H1 (cell line): ENCODE measurements at regions not wholly inside any gene's neighbourhood (a gene's known extent, or its start where the extent isn't known, plus 50 kb on each side); places are given as distances from the start of the nearest gene placed in this dataset.

ENCODE experiments used
- CTCF ChIA-PET: fragments of 300-600 bp; sonication (Branson Sonifier 250); formaldehyde crosslinking; loops from one replicate; lab custom pipeline; 2021; ENCODE audit not compliant: partially characterized antibody; lab: Charles Lee
- POLR2A ChIA-PET: fragments of 300-600 bp; sonication (Branson Sonifier 250); formaldehyde crosslinking; loops from one replicate; lab custom pipeline; 2021; ENCODE audit warnings: inconsistent platforms; ENCODE audit not compliant: partially characterized antibody; lab: Charles Lee
- DNase-seq, 2 experiments: peaks; one replicate each; pipeline versions ENCODE4 v3.0.0 to v3.0.0-alpha.2; 2010 to 2022; ENCODE audit warnings: low spot score in 2 of 2, low read depth in 1 of 2, mixed read lengths in 1 of 2
- FAIRE-seq: peaks from 2 replicates; lab custom pipeline; 2011; peaks lifted over from hg19 to GRCh38; lab: Jason Lieb, UNC
- H2AFZ ChIP-seq: 2 replicates; pipeline ENCODE4 v1.8.1; 2012; ENCODE audit warnings: low read length, inconsistent platforms
- H2AK5ac ChIP-seq: 2 replicates; pipeline ENCODE4 v1.6.1; 2013; ENCODE audit warnings: low read depth, low read length
- H2BK120ac ChIP-seq: replicated peaks from 2 replicates; pipeline ENCODE3; 2013; ENCODE audit warnings: low read depth, low read length, inconsistent platforms
- H2BK12ac ChIP-seq: 2 replicates; pipeline ENCODE4 v1.6.1; 2013; ENCODE audit warnings: low read depth, low read length
- H2BK15ac ChIP-seq: 2 replicates; pipeline ENCODE4 v1.6.1; 2013; ENCODE audit warnings: low read length
- H2BK20ac ChIP-seq: 2 replicates; pipeline ENCODE4 v1.6.1; 2013; ENCODE audit warnings: low read length
- H2BK5ac ChIP-seq: 2 replicates; pipeline ENCODE4 v1.6.1; 2013; ENCODE audit warnings: low read depth, low read length
- H3K14ac ChIP-seq: 2 replicates; pipeline ENCODE4 v1.6.1; 2013; ENCODE audit warnings: inconsistent platforms; ENCODE audit not compliant: insufficient read length
- H3K18ac ChIP-seq: 2 replicates; pipeline ENCODE4 v1.6.1; 2013; ENCODE audit warnings: low read length; ENCODE audit errors: extremely low read depth
- H3K23ac ChIP-seq: 2 replicates; pipeline ENCODE4 v1.6.1; 2013; ENCODE audit warnings: inconsistent platforms; ENCODE audit not compliant: insufficient read length
- H3K23me2 ChIP-seq: 2 replicates; pipeline ENCODE4 v1.6.1; 2013; ENCODE audit warnings: low read depth, low read length
- H3K27ac ChIP-seq: 2 replicates; pipeline ENCODE4 v1.6.1; 2011; ENCODE audit warnings: low read depth, low read length, inconsistent platforms
- H3K27me3 ChIP-seq, 4 experiments: replicated peaks in 1 of 4; 1 replicate in 1 of 4; 2 replicates in 3 of 4; pipeline versions ENCODE4 v1.6.1 to v1.8.1; 2011 to 2013; ENCODE audit warnings: low read length in 3 of 4, mild to moderate bottlenecking in 3 of 4, inconsistent platforms in 2 of 4, mixed read lengths in 2 of 4, moderate library complexity in 1 of 4; ENCODE audit not compliant: control insufficient read depth in 3 of 4, insufficient read depth in 3 of 4; ENCODE audit errors: extremely low read depth in 1 of 4
- H3K36me3 ChIP-seq, 4 experiments: 2 replicates each; pipeline versions ENCODE4 v1.6.1 to v1.8.1; 2011 to 2013; ENCODE audit warnings: mild to moderate bottlenecking in 4 of 4, low read length in 3 of 4, moderate library complexity in 2 of 4, control low read depth in 1 of 4, inconsistent platforms in 1 of 4; ENCODE audit not compliant: insufficient read depth in 4 of 4, control insufficient read depth in 2 of 4
- H3K4ac ChIP-seq: replicated peaks from 2 replicates; pipeline ENCODE3; 2013; ENCODE audit warnings: low read length, low read depth, mixed read lengths, inconsistent platforms; ENCODE audit not compliant: insufficient read length
- H3K4me1 ChIP-seq, 4 experiments: replicated peaks in 1 of 4; 1 replicate in 1 of 4; 2 replicates in 3 of 4; pipeline versions ENCODE4 v1.6.1 to v1.8.1; 2011 to 2013; ENCODE audit warnings: low read length in 3 of 4, inconsistent platforms in 2 of 4, mixed read lengths in 1 of 4; ENCODE audit not compliant: insufficient read depth in 4 of 4, control insufficient read depth in 3 of 4
- H3K4me2 ChIP-seq, 2 experiments: 2 replicates each; pipeline versions ENCODE4 v1.6.1 to v1.8.1; 2011 to 2013; ENCODE audit warnings: low read depth in 2 of 2, low read length in 2 of 2, control low read depth in 1 of 2, inconsistent platforms in 1 of 2, mild to moderate bottlenecking in 1 of 2; ENCODE audit not compliant: insufficient read depth in 1 of 2
- H3K4me3 ChIP-seq, 4 experiments: fragments of 200-600, 300-600 bp in 1 of 4; sonication (generic), shearing (Covaris generic), sonication (Bioruptor Twin) in 1 of 4; 2 replicates each; pipeline versions ENCODE4 v1.5.1 to v1.8.1; 2011 to 2016; ENCODE audit warnings: low read length in 4 of 4, low read depth in 3 of 4, control low read depth in 2 of 4, inconsistent platforms in 2 of 4, mild to moderate bottlenecking in 2 of 4, mixed read lengths in 1 of 4, moderate library complexity in 1 of 4; ENCODE audit not compliant: insufficient read depth in 2 of 4; ENCODE audit errors: extremely low read depth in 1 of 4
- H3K56ac ChIP-seq: replicated peaks from 2 replicates; pipeline ENCODE3; 2013; ENCODE audit warnings: low read depth, mild to moderate bottlenecking, mixed read lengths, low read length, inconsistent platforms; ENCODE audit not compliant: insufficient read length
- H3K79me1 ChIP-seq: 2 replicates; pipeline ENCODE4 v1.6.1; 2013; ENCODE audit warnings: low read depth, low read length, control low read depth
- H3K79me2 ChIP-seq, 2 experiments: 2 replicates each; pipeline versions ENCODE4 v1.6.1 to v1.8.1; 2012 to 2013; ENCODE audit warnings: low read length in 2 of 2, mild to moderate bottlenecking in 2 of 2, inconsistent platforms in 1 of 2; ENCODE audit not compliant: insufficient read depth in 2 of 2, control insufficient read depth in 1 of 2
- H3K9ac ChIP-seq, 4 experiments: replicated peaks in 1 of 4; 1 replicate in 1 of 4; 2 replicates in 3 of 4; pipeline versions ENCODE4 v1.6.1 to v1.8.1; 2011 to 2013; ENCODE audit warnings: low read depth in 3 of 4, low read length in 3 of 4, control low read depth in 2 of 4, mild to moderate bottlenecking in 2 of 4, moderate library complexity in 2 of 4, inconsistent platforms in 1 of 4; ENCODE audit errors: extremely low read depth in 1 of 4
- H3K9me3 ChIP-seq, 2 experiments: 2 replicates each; pipeline versions ENCODE4 v1.6.1 to v1.8.1; 2012 to 2013; ENCODE audit warnings: mild to moderate bottlenecking in 2 of 2, moderate library complexity in 2 of 2, control low read depth in 1 of 2, inconsistent platforms in 1 of 2, low read depth in 1 of 2, low read length in 1 of 2, mixed read lengths in 1 of 2; ENCODE audit not compliant: insufficient read depth in 2 of 2
- H4K20me1 ChIP-seq, 2 experiments: replicated peaks in 1 of 2; 2 replicates each; pipeline versions ENCODE3 to v1.8.1; 2011 to 2013; ENCODE audit warnings: inconsistent platforms in 2 of 2, low read length in 2 of 2, mild to moderate bottlenecking in 1 of 2; ENCODE audit not compliant: insufficient read depth in 2 of 2, control insufficient read depth in 1 of 2
- H4K5ac ChIP-seq: 2 replicates; pipeline ENCODE4 v1.6.1; 2013; ENCODE audit warnings: low read length, low read depth, mixed read lengths, inconsistent platforms; ENCODE audit not compliant: insufficient read length
- H4K8ac ChIP-seq: 2 replicates; pipeline ENCODE4 v1.8.0; 2013; ENCODE audit warnings: mild to moderate bottlenecking, moderate library complexity, low read length, inconsistent platforms; ENCODE audit not compliant: insufficient read depth; ENCODE audit errors: extremely low read depth
- H4K91ac ChIP-seq: replicated peaks from 2 replicates; pipeline ENCODE3; 2013; ENCODE audit warnings: low read length, mixed read lengths, inconsistent platforms; ENCODE audit not compliant: insufficient read length
- ATF3 ChIP-seq: IDR thresholded peaks from 2 replicates; pipeline ENCODE4 v1.6.1; 2011; ENCODE audit warnings: low read depth, mild to moderate bottlenecking, low read length; ENCODE audit not compliant: insufficient read depth
- BACH1 ChIP-seq: IDR thresholded peaks from 2 replicates; pipeline ENCODE4 v1.6.1; 2012; ENCODE audit warnings: low read length, improper control_type of control experiment
- CBX8 ChIP-seq: fragments of 300-800, 300-1000 bp; sonication (generic); IDR thresholded peaks from 2 replicates; pipeline ENCODE4 v1.7.1; 2016; ENCODE audit warnings: low read depth, low read length, borderline replicate concordance
- GABPA ChIP-seq: IDR thresholded peaks from 2 replicates; pipeline ENCODE4 v1.6.1; 2011; ENCODE audit warnings: mild to moderate bottlenecking, low read length, moderate library complexity, borderline replicate concordance; ENCODE audit not compliant: insufficient read depth
- JUN ChIP-seq: IDR thresholded peaks from 2 replicates; pipeline ENCODE4 v1.6.1; 2011; ENCODE audit warnings: low read depth, mild to moderate bottlenecking, improper control_type of control experiment, low read length
- JUND ChIP-seq: IDR thresholded peaks from 2 replicates; pipeline ENCODE4 v1.6.1; 2011; ENCODE audit warnings: mild to moderate bottlenecking, improper control_type of control experiment, low read length
- KDM4A ChIP-seq: IDR thresholded peaks from one replicate; pipeline ENCODE4 v1.7.1; 2012; ENCODE audit warnings: low read depth, mild to moderate bottlenecking, moderate library complexity, low read length, inconsistent platforms; ENCODE audit not compliant: severe bottlenecking
- POU5F1 ChIP-seq: IDR thresholded peaks from 2 replicates; pipeline ENCODE4 v1.6.1; 2011; ENCODE audit warnings: low read depth, mild to moderate bottlenecking, low read length, moderate library complexity
- SAP30 ChIP-seq: fragments of 300-600 bp; sonication (generic); IDR thresholded peaks from 2 replicates; pipeline ENCODE4 v1.7.1; 2012; ENCODE audit warnings: low read length, moderate library complexity, mild to moderate bottlenecking, inconsistent platforms; ENCODE audit not compliant: insufficient read depth, insufficient replicate concordance
- SP1 ChIP-seq: IDR thresholded peaks from 2 replicates; pipeline ENCODE4 v1.6.1; 2011; ENCODE audit warnings: low read depth, low read length
- SUZ12 ChIP-seq: fragments of 200-600 bp; sonication (generic); IDR thresholded peaks from 2 replicates; pipeline ENCODE4 v1.6.1; 2012; ENCODE audit warnings: mild to moderate bottlenecking, inconsistent platforms, low read length, moderate library complexity, mixed read lengths
- TAF7 ChIP-seq: optimal IDR thresholded peaks from 2 replicates; pipeline ENCODE3; 2011; ENCODE audit warnings: low read depth, mild to moderate bottlenecking, inconsistent platforms, low read length, moderate library complexity, borderline replicate concordance
- WGBS, 2 experiments: shearing (Covaris generic) in 1 of 2; methylation state at CpG; one replicate each; pipeline versions ENCODE4 v1.1.6 to v1.1.7; 2013 to 2015; ENCODE audit warnings: low lambda C conversion rate in 2 of 2, mixed read lengths in 2 of 2, inconsistent platforms in 1 of 2, low coverage in 1 of 2, missing lambda C conversion rate in 1 of 2; ENCODE audit not compliant: insufficient replicate concordance in 2 of 2, insufficient coverage in 1 of 2, insufficient read length in 1 of 2; ENCODE audit errors: extremely low coverage in 1 of 2, missing lambda C conversion rate in 1 of 2; 5-methylcytosine and 5-hydroxymethylcytosine counted together
- TF ChIP-seq, protein P1 (sequence below): IDR thresholded peaks from 2 replicates; pipeline ENCODE4 v1.6.1; 2012; ENCODE audit warnings: inconsistent platforms
- TF ChIP-seq, protein P2 (sequence below): IDR thresholded peaks from 2 replicates; pipeline ENCODE4 v1.6.1; 2012; ENCODE audit warnings: inconsistent platforms

DNA sequence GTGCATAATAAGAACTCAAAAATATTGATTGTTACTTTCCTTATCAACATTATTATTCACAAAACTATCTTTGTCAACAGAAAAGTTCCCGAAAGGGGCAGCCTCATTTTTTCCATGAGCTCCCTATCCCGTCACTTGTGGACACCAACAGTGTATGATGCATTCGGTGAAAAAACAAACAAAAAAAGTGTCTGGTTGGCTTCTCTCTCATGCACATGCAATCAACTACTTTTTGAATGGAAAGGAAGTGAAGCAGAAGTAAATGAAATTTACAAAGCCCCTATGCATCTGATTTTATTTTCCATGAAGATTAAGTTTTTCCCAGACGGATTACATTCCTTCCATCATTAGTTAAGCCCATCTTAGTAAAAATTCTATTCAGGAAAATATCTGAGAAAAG, 526.9 kb downstream of the RFC3 start:
- Histone ChIP-seq H4K91ac (no peak overlapping the region), H3K14ac (no peak overlapping the region), H3K23me2 (no peaks in the 10 kb centered on the region), H2BK15ac (no peak overlapping the region), H3K9me3 (no peaks in the 10 kb centered on the region), H4K8ac (no peak overlapping the region), H2AK5ac (no peak overlapping the region), H2AFZ (no peak overlapping the region), H3K27me3 (no peaks in the 10 kb centered on the region), H3K36me3 (no peaks in the 10 kb centered on the region), H3K4me3 (no peak overlapping the region), H3K4me1 (no peaks in the 10 kb centered on the region; a peak in 4 of 7 replicates), H2BK20ac (no peak overlapping the region), H3K18ac (no peak overlapping the region), H3K27ac (no peak overlapping the region), H2BK5ac (no peak overlapping the region), H3K79me1 (no peaks in the 10 kb centered on the region), H4K5ac (no peak overlapping the region), H3K79me2 (no peaks in the 10 kb centered on the region), H2BK12ac (no peak overlapping the region), H4K20me1 (no peaks in the 10 kb centered on the region), H3K9ac (no peak overlapping the region), H3K23ac (no peak overlapping the region), H3K4ac (no peak overlapping the region), H3K56ac (no peak overlapping the region), H3K4me2 (no peak overlapping the region), H2BK120ac (no peak overlapping the region)
- POLR2A ChIA-PET: no interaction called here
- no peak for DNase-seq
- CTCF ChIA-PET: interaction anchor here (0.6 to 1.2 kb wide), 2 partner anchors 235 to 254 kb away, joined by 3 read pairs; no protein-coding TSS in a partner anchor
- no peak for FAIRE-seq
- WGBS, 2 experiments: 95% methylated on average over 4 of the region's 4 CpGs; no CpG with 5 or more reads in 1 of the 2 experiments
- TF ChIP-seq TAF7 (no peak), SP1 (no peak), ATF3 (no peak), CBX8 (no peak), SUZ12 (no peak), KDM4A (no peak), POU5F1 (no peak), JUN (no peak), GABPA (no peak), JUND (no peak), BACH1 (no peak), SAP30 (no peak)
- TF ChIP-seq, protein P1, sequence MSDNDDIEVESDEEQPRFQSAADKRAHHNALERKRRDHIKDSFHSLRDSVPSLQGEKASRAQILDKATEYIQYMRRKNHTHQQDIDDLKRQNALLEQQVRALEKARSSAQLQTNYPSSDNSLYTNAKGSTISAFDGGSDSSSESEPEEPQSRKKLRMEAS: no peak
- TF ChIP-seq, protein P2, sequence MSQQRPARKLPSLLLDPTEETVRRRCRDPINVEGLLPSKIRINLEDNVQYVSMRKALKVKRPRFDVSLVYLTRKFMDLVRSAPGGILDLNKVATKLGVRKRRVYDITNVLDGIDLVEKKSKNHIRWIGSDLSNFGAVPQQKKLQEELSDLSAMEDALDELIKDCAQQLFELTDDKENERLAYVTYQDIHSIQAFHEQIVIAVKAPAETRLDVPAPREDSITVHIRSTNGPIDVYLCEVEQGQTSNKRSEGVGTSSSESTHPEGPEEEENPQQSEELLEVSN: no peak
